ENCODE measurements at regions not wholly inside any gene's neighbourhood (a gene's known extent, or its start where the extent isn't known, plus 50 kb on each side); places are given as distances from the start of the nearest gene placed in this dataset.
"Not testable (repeated sequence)": the region's sequence is repeated elsewhere in the genome, so short reads cannot be mapped to it uniquely, and the experiment has no call there.

DNA sequence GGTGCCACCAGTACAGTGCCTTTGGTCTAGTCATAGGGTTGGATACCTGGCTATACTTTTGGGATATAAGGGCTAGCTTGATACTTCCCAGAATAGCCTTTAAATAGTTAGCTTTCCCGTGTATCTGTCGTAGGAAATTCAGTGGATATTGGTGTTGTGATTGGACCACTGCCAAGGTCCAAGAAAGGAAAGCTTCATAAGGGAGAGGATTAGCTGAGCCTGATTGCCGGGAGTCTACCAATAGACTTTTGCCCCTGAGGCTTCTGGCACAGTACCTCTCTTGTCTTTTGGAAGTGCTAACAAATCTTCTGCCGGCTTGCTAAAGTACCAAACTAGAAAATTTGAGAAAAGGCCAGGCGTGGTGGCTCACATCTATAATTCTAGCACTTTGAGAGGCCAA is 61.1 kb upstream of the XIST start:
- no peak for TF ChIP-seq CTCF (IDR thresholded peaks at IDR 0.05; ENCODE audit: low read depth, low read length, missing control alignments)
- in situ Hi-C loops (cut with HindIII; ENCODE audit: low sequenced_read_pairs), result no loop called here
- H3K4me3 ChIP-seq (ENCODE audit: low read depth, low read length), result no peak overlapping the region
- DNase-seq (ENCODE audit: low read depth), result no peak

DNA sequence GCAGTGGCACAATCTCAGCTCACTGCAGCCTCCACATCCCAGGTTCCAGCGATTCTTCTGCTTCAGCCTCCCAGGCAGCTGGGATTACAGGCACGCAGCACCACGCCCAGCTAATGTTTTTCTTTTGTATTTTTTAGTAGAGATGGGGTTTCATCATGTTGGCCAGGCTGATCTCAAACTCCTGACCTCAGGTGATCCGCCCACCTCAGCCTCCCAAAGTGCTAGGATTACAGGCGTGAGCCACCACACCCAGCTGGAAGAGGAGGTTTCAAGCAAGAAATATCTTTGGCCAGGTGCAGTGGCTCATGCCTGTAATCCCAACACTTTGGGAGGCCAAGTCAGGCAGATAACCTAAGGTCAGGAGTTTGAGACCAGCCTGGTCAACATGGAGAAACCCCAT is 59.4 kb upstream of the XIST start:
- in situ Hi-C loops (cut with HindIII; ENCODE audit: low sequenced_read_pairs); DNase-seq (ENCODE audit: low read depth); H3K4me3 ChIP-seq (ENCODE audit: low read depth, low read length): not testable (repeated sequence)

- H3K4me3 ChIP-seq (ENCODE audit: low read depth, low read length); in situ Hi-C loops (cut with HindIII; ENCODE audit: low sequenced_read_pairs); DNase-seq (ENCODE audit: low read depth): not testable (repeated sequence)
Measured at GRCh38 chrX:73905749-73906374, 53.3 kb upstream of the XIST start.

DNA sequence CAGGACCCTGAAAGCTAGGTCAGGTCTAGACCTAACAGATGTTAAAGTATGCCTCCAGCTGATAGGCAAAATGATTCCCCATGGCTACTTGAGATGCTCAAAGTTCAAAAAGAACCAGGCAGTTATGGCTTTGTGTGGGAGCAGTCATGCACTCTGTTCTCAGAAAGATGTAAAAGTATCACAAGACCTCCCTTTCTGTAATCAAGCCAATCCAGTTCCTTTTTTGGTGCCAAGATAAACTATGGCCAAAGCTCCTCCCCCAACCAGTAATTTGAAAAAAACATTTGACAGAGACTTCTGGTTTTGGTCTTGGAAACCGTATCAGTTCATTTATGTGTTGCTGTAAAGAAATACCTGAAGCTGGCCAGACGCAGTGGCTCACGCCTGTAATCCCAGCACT is 51.4 kb upstream of the XIST start:
- no peak for DNase-seq (ENCODE audit: low read depth)
- TF ChIP-seq CTCF (IDR thresholded peaks at IDR 0.05; ENCODE audit: low read depth, low read length, missing control alignments), result no peak
- no peak overlapping the region for H3K4me3 ChIP-seq (ENCODE audit: low read depth, low read length)
- in situ Hi-C loops (cut with HindIII; ENCODE audit: low sequenced_read_pairs), result no loop called here

Measured in astrocyte of the cerebellum (primary cell).